ENCODE measurements at regions not wholly inside any gene's neighbourhood (a gene's known extent, or its start where the extent isn't known, plus 50 kb on each side); places are given as distances from the start of the nearest gene placed in this dataset.

DNA sequence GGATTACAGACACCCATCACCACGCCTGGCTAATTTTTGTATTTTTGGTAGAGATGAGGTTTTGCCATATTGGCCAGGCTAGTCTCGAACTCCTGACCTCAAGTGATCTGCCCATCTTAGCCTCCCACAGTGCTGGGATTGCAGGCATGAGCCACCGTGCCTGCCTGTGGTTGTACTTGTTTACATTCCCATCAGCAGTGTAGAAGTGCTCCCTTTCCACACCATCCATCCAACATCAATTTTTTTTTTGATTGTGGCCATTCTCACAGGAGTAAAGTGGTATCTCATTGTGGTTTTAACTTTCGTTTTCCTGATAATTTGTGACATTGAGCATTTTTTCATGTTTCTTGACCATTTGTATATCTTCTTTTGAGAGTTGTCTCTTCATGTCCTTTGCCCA is 1019.4 kb upstream of the SLC10A2 start:
- TF ChIP-seq GATA2 (IDR thresholded peaks at IDR 0.05; ENCODE audit: low read depth, low read length) (no peak), GATA3 (IDR thresholded peaks at IDR 0.05; ENCODE audit: low read depth, low read length) (no peak)

Measured in SH-SY5Y (cell line).